CD4-positive, alpha-beta T cell (primary cell): ENCODE measurements at regions not wholly inside any gene's neighbourhood (a gene's known extent, or its start where the extent isn't known, plus 50 kb on each side); places are given as distances from the start of the nearest gene placed in this dataset.

ENCODE experiments used
- ATAC-seq: fragments of 200-7000 bp; cut with Tn5 transposase; one replicate; pipeline ENCODE4 v1.10.0; 2022; ENCODE audit warnings: mild to moderate bottlenecking; ENCODE audit not compliant: poor library complexity
- CTCF ChIA-PET: fragments of 350-600 bp; sonication (Branson Sonifier 250); formaldehyde crosslinking; loops from one replicate; lab custom pipeline; 2021; ENCODE audit warnings: antibody characterized with exemption, inconsistent platforms; lab: Charles Lee
- POLR2A ChIA-PET: fragments of 350-600 bp; sonication (Branson Sonifier 250); formaldehyde crosslinking; loops from one replicate; lab custom pipeline; 2021; ENCODE audit warnings: antibody characterized with exemption, inconsistent platforms; lab: Charles Lee
- DNase-seq, 14 experiments: peaks; one replicate each; pipeline ENCODE4 v3.0.0-alpha.2; 2013 to 2020; ENCODE audit warnings: mixed read lengths in 2 of 14
- H3K27ac ChIP-seq, 2 donors: one replicate each; pipeline versions ENCODE4 v1.5.1 to v1.7.0; 2013; ENCODE audit warnings: low read length in 2 of 2, low read depth in 1 of 2, mild to moderate bottlenecking in 1 of 2
- H3K27me3 ChIP-seq, 2 experiments: 1 replicate in 1 of 2; 2 replicates in 1 of 2; pipeline versions ENCODE4 v1.6.1 to v1.7.0; 2013; ENCODE audit warnings: low read length in 2 of 2, control low read depth in 1 of 2, mild to moderate bottlenecking in 1 of 2, moderate library complexity in 1 of 2; ENCODE audit not compliant: insufficient read depth in 2 of 2, control insufficient read depth in 1 of 2
- H3K36me3 ChIP-seq: one replicate; pipeline ENCODE4 v1.6.1; 2013; ENCODE audit warnings: low read length, control low read depth; ENCODE audit not compliant: insufficient read depth
- H3K4me1 ChIP-seq: one replicate; pipeline ENCODE4 v1.6.1; 2013; ENCODE audit warnings: low read length, control low read depth; ENCODE audit not compliant: insufficient read depth
- H3K4me3 ChIP-seq: one replicate; pipeline ENCODE4 v1.5.1; 2013; ENCODE audit warnings: mild to moderate bottlenecking, low read length, moderate library complexity
- H3K9me3 ChIP-seq, 2 experiments: 1 replicate in 1 of 2; 2 replicates in 1 of 2; pipeline versions ENCODE4 v1.6.1 to v1.7.0; 2013; ENCODE audit warnings: low read length in 2 of 2, mild to moderate bottlenecking in 2 of 2, control low read depth in 1 of 2, moderate library complexity in 1 of 2; ENCODE audit not compliant: control insufficient read depth in 1 of 2, insufficient read depth in 1 of 2
- H3K27ac Mint-ChIP-seq: one replicate; pipeline ENCODE4 v1.8.0; 2020; ENCODE audit warnings: mixed read lengths
- H3K27me3 Mint-ChIP-seq: one replicate; pipeline ENCODE4 v1.8.0; 2021; ENCODE audit warnings: mixed read lengths
- H3K36me3 Mint-ChIP-seq: one replicate; pipeline ENCODE4 v1.8.0; 2021; ENCODE audit warnings: low read depth, mixed read lengths
- H3K4me1 Mint-ChIP-seq: one replicate; pipeline ENCODE4 v1.8.0; 2021; ENCODE audit warnings: low read depth, mixed read lengths
- H3K4me3 Mint-ChIP-seq: one replicate; pipeline ENCODE4 v1.8.0; 2020; ENCODE audit warnings: mild to moderate bottlenecking, mixed read lengths
- H3K9me3 Mint-ChIP-seq: one replicate; pipeline ENCODE4 v1.8.0; 2020; ENCODE audit warnings: mixed read lengths
- CTCF ChIP-seq: fragments of 200-600 bp; IDR thresholded peaks from one replicate; pipeline ENCODE4 v1.8.0; 2022; ENCODE audit warnings: antibody characterized with exemption, mild to moderate bottlenecking
- intact Hi-C, 2 experiments: fragments of 100-400 bp; cut with DNase I in 1 of 2; cut with micrococcal nuclease in 1 of 2; formaldehyde crosslinking; loops; one replicate each; pipeline versions ENCODE4 v1.15.1 to v1.9.0; 2023 to 2025; cut with DNase I, micrococcal nuclease

- CTCF ChIA-PET = no interaction called here
Measured at GRCh38 chr1:199333180-199333579, 694.3 kb upstream of the NR5A2 start.

GRCh38 chr1:199335496-199335895 is 692.0 kb upstream of the NR5A2 start:
- Histone ChIP-seq H3K36me3 (no peaks in the 10 kb centered on the region), H3K4me3 (no peak overlapping the region), H3K9me3 (peaks cover 0 to 4% of the 10 kb centered on the region in 2 experiments), H3K4me1 (no peaks in the 10 kb centered on the region), H3K27me3 (peaks cover 0 to 6% of the 10 kb centered on the region in 2 experiments), H3K27ac (no peak overlapping the region)
- DNase-seq = no peak
- no peaks in the 10 kb centered on the region for H3K4me1 Mint-ChIP-seq
- POLR2A ChIA-PET = no interaction called here
- no peaks in the 10 kb centered on the region for H3K9me3 Mint-ChIP-seq
- CTCF ChIA-PET = no interaction called here
- H3K4me3 Mint-ChIP-seq = no peak overlapping the region
- H3K36me3 Mint-ChIP-seq = no peaks in the 10 kb centered on the region
- no peak overlapping the region for H3K27ac Mint-ChIP-seq
- no peak for TF ChIP-seq CTCF
- intact Hi-C loops = no loop called here
- H3K27me3 Mint-ChIP-seq = peaks cover 20% of the 10 kb centered on the region
- no peak for ATAC-seq

More at GRCh38 chr1:199333180-199333579, 694.3 kb upstream of the NR5A2 start:
- Mint-ChIP-seq H3K4me3 (no peak overlapping the region), H3K9me3 (no peaks in the 10 kb centered on the region), H3K4me1 (no peaks in the 10 kb centered on the region), H3K27ac (no peak overlapping the region), H3K27me3 (peaks cover 5% of the 10 kb centered on the region), H3K36me3 (no peaks in the 10 kb centered on the region)
- Histone ChIP-seq H3K4me3 (no peak overlapping the region), H3K27me3 (peaks cover 0 to 6% of the 10 kb centered on the region in 2 experiments), H3K36me3 (no peaks in the 10 kb centered on the region), H3K9me3 (peaks cover 0 to 4% of the 10 kb centered on the region in 2 experiments), H3K4me1 (no peaks in the 10 kb centered on the region), H3K27ac (no peak overlapping the region)
- intact Hi-C loops = no loop called here
- no peak for ATAC-seq
- DNase-seq = no peak
- TF ChIP-seq CTCF = no peak
- POLR2A ChIA-PET = no interaction called here

- ChIA-PET POLR2A (no interaction called here), CTCF (no interaction called here)
- no peak overlapping the region for H3K4me3 Mint-ChIP-seq
- Histone ChIP-seq H3K4me1 (no peaks in the 10 kb centered on the region), H3K27me3 (peaks cover 0 to 6% of the 10 kb centered on the region in 2 experiments), H3K4me3 (no peak overlapping the region), H3K36me3 (no peaks in the 10 kb centered on the region), H3K9me3 (peaks cover 0 to 4% of the 10 kb centered on the region in 2 experiments), H3K27ac (no peak overlapping the region)
- no peak for ATAC-seq
- peaks cover 24% of the 10 kb centered on the region for H3K27me3 Mint-ChIP-seq
- no peaks in the 10 kb centered on the region for H3K4me1 Mint-ChIP-seq
- intact Hi-C loops = no loop called here
- TF ChIP-seq CTCF = no peak
- no peaks in the 10 kb centered on the region for H3K36me3 Mint-ChIP-seq
- H3K27ac Mint-ChIP-seq = no peak overlapping the region
- no peak for DNase-seq
- H3K9me3 Mint-ChIP-seq = no peaks in the 10 kb centered on the region
Measured at GRCh38 chr1:199336745-199337640, 690.5 kb upstream of the NR5A2 start.
